Panc1 (cell line): ENCODE measurements at regions not wholly inside any gene's neighbourhood (a gene's known extent, or its start where the extent isn't known, plus 50 kb on each side); places are given as distances from the start of the nearest gene placed in this dataset.

Source experiments
- POLR2AphosphoS5 ChIP-seq: IDR thresholded peaks from 2 replicates; pipeline ENCODE4 v1.6.1; 2012; ENCODE audit warnings: mild to moderate bottlenecking, low read depth, low read length, moderate library complexity
- TF ChIP-seq, protein P1 (sequence below): fragments of 450-650 bp; IDR thresholded peaks from 2 replicates; pipeline ENCODE4 v1.5.1; 2017; ENCODE audit warnings: mild to moderate bottlenecking
- TF ChIP-seq, protein P2 (sequence below), 2 experiments: IDR thresholded peaks; 2 replicates each; pipeline ENCODE4 v1.6.1; 2011 to 2012; ENCODE audit warnings: low read depth in 2 of 2, control low read depth in 1 of 2, low read length in 1 of 2, mild to moderate bottlenecking in 1 of 2, moderate library complexity in 1 of 2; ENCODE audit not compliant: insufficient read depth in 1 of 2

DNA sequence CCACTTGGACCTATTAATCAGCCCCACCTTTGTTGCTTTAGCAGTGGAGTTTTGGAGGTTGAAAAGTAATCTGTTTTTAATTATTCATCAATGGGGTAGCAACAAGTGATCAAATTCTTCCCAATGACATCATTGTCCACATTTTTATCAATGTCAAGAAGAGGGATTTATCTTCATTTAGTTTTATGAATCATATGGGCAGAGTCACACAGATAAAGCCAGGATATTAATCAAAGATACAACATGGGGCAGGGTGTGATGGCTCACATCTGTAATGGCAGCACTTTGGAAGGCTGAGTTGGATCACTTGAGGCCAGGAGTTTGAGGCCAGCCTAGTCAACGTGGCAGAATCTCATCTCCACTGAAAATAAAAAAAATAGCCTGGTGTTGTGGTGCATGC, 388.4 kb upstream of the POM121L12 start:
- no peak for TF ChIP-seq POLR2AphosphoS5
- TF ChIP-seq, protein P1, sequence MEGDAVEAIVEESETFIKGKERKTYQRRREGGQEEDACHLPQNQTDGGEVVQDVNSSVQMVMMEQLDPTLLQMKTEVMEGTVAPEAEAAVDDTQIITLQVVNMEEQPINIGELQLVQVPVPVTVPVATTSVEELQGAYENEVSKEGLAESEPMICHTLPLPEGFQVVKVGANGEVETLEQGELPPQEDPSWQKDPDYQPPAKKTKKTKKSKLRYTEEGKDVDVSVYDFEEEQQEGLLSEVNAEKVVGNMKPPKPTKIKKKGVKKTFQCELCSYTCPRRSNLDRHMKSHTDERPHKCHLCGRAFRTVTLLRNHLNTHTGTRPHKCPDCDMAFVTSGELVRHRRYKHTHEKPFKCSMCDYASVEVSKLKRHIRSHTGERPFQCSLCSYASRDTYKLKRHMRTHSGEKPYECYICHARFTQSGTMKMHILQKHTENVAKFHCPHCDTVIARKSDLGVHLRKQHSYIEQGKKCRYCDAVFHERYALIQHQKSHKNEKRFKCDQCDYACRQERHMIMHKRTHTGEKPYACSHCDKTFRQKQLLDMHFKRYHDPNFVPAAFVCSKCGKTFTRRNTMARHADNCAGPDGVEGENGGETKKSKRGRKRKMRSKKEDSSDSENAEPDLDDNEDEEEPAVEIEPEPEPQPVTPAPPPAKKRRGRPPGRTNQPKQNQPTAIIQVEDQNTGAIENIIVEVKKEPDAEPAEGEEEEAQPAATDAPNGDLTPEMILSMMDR: no peak
- TF ChIP-seq, protein P2, sequence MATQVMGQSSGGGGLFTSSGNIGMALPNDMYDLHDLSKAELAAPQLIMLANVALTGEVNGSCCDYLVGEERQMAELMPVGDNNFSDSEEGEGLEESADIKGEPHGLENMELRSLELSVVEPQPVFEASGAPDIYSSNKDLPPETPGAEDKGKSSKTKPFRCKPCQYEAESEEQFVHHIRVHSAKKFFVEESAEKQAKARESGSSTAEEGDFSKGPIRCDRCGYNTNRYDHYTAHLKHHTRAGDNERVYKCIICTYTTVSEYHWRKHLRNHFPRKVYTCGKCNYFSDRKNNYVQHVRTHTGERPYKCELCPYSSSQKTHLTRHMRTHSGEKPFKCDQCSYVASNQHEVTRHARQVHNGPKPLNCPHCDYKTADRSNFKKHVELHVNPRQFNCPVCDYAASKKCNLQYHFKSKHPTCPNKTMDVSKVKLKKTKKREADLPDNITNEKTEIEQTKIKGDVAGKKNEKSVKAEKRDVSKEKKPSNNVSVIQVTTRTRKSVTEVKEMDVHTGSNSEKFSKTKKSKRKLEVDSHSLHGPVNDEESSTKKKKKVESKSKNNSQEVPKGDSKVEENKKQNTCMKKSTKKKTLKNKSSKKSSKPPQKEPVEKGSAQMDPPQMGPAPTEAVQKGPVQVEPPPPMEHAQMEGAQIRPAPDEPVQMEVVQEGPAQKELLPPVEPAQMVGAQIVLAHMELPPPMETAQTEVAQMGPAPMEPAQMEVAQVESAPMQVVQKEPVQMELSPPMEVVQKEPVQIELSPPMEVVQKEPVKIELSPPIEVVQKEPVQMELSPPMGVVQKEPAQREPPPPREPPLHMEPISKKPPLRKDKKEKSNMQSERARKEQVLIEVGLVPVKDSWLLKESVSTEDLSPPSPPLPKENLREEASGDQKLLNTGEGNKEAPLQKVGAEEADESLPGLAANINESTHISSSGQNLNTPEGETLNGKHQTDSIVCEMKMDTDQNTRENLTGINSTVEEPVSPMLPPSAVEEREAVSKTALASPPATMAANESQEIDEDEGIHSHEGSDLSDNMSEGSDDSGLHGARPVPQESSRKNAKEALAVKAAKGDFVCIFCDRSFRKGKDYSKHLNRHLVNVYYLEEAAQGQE (IDR thresholded peaks at IDR 0.05; ENCODE audit: insufficient read depth in 1 of 2, low read depth in 2 of 2, low read length in 1 of 2): no peak
